ENCODE measurements at regions not wholly inside any gene's neighbourhood (a gene's known extent, or its start where the extent isn't known, plus 50 kb on each side); places are given as distances from the start of the nearest gene placed in this dataset.

DNA sequence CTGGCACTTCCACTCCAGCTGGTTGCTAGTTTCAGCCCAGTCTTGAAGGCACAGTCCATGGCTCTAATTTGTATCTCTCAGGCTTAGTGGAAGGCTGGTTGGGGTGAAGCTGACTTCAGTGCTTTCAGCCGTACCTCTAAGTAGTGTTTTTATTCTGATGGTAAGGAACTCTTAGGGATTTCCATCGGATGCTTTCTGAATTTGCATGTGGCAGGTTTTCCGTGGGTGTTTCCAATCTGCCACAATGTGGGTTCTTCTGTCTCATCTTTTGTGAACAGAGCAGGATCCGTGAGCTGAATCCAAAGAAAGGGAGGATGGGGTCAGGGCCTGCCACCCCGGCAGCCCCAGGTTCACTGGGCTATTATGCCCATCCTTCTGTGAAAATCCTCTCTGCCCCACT, 607.9 kb upstream of the MKI67 start:
- H3F3A ChIP-seq (ENCODE audit: insufficient read depth, low read length): no peaks in the 10 kb centered on the region
- no peaks in the 10 kb centered on the region for H3K79me2 ChIP-seq (ENCODE audit: insufficient read depth, low read length)
- H3K9ac ChIP-seq (ENCODE audit: low read length): no peak overlapping the region
- no peaks in the 10 kb centered on the region for H3K9me2 ChIP-seq (ENCODE audit: low read depth, low read length)
- H3K4me1 ChIP-seq (ENCODE audit: insufficient read depth, low read length, severe bottlenecking): no peaks in the 10 kb centered on the region
- H3K4me3 ChIP-seq (ENCODE audit: low read depth, low read length, poor library complexity, severe bottlenecking): no peak overlapping the region
- no peaks in the 10 kb centered on the region for H3K9me3 ChIP-seq (ENCODE audit: low read length)
- H3K27me3 ChIP-seq (ENCODE audit: insufficient read depth, low read length): no peaks in the 10 kb centered on the region
- no peak overlapping the region for H3K4me2 ChIP-seq (ENCODE audit: low read length)
- H2AFZ ChIP-seq (ENCODE audit: low read length): no peak overlapping the region
- H3K36me3 ChIP-seq (ENCODE audit: insufficient read depth, low read length): no peaks in the 10 kb centered on the region
- H4K20me1 ChIP-seq (ENCODE audit: insufficient read depth, low read length): no peaks in the 10 kb centered on the region
- no peak for TF ChIP-seq EZH2 (IDR thresholded peaks at IDR 0.05; ENCODE audit: borderline replicate concordance, low read length)
- TF ChIP-seq, protein P1, sequence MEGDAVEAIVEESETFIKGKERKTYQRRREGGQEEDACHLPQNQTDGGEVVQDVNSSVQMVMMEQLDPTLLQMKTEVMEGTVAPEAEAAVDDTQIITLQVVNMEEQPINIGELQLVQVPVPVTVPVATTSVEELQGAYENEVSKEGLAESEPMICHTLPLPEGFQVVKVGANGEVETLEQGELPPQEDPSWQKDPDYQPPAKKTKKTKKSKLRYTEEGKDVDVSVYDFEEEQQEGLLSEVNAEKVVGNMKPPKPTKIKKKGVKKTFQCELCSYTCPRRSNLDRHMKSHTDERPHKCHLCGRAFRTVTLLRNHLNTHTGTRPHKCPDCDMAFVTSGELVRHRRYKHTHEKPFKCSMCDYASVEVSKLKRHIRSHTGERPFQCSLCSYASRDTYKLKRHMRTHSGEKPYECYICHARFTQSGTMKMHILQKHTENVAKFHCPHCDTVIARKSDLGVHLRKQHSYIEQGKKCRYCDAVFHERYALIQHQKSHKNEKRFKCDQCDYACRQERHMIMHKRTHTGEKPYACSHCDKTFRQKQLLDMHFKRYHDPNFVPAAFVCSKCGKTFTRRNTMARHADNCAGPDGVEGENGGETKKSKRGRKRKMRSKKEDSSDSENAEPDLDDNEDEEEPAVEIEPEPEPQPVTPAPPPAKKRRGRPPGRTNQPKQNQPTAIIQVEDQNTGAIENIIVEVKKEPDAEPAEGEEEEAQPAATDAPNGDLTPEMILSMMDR (IDR thresholded peaks at IDR 0.05; ENCODE audit: low read length): no peak
- H3K27ac ChIP-seq (ENCODE audit: low read depth, low read length, poor library complexity, severe bottlenecking): no peak overlapping the region

DNA sequence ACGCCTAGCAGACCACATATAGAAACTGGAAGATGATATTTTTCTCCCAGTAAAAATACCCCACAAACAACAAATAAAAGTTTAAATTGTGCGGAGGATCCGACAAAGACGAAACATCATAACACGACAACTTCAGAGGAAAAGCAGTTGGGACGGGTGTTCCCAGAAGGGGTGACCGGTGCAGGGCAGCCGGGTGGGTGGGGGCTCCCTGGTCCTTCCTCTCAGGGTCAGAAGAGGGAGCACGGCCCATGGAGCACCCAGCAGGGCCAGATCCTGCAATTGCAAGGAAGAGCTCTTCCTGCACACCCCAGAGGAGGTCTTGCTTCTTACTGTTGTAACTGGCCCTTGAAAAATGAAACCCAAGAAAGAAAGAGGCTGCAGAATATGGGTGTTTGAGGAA, 608.5 kb upstream of the MKI67 start:
- Histone ChIP-seq H3K4me2 (ENCODE audit: low read length) (no peak overlapping the region), H3K36me3 (ENCODE audit: insufficient read depth, low read length) (no peaks in the 10 kb centered on the region), H2AFZ (ENCODE audit: low read length) (no peak overlapping the region), H3K27me3 (ENCODE audit: insufficient read depth, low read length) (no peaks in the 10 kb centered on the region), H3K9ac (ENCODE audit: low read length) (no peak overlapping the region), H3K9me3 (ENCODE audit: low read length) (no peaks in the 10 kb centered on the region), H3K79me2 (ENCODE audit: insufficient read depth, low read length) (no peaks in the 10 kb centered on the region), H3F3A (ENCODE audit: insufficient read depth, low read length) (no peaks in the 10 kb centered on the region), H3K4me3 (ENCODE audit: low read depth, low read length, poor library complexity, severe bottlenecking) (no peak overlapping the region), H4K20me1 (ENCODE audit: insufficient read depth, low read length) (no peaks in the 10 kb centered on the region), H3K27ac (ENCODE audit: low read depth, low read length, poor library complexity, severe bottlenecking) (no peak overlapping the region), H3K9me2 (ENCODE audit: low read depth, low read length) (no peaks in the 10 kb centered on the region), H3K4me1 (ENCODE audit: insufficient read depth, low read length, severe bottlenecking) (no peaks in the 10 kb centered on the region)
- TF ChIP-seq EZH2 (IDR thresholded peaks at IDR 0.05; ENCODE audit: borderline replicate concordance, low read length): no peak
- TF ChIP-seq, protein P1 (IDR thresholded peaks at IDR 0.05; ENCODE audit: low read length): no peak

DNA sequence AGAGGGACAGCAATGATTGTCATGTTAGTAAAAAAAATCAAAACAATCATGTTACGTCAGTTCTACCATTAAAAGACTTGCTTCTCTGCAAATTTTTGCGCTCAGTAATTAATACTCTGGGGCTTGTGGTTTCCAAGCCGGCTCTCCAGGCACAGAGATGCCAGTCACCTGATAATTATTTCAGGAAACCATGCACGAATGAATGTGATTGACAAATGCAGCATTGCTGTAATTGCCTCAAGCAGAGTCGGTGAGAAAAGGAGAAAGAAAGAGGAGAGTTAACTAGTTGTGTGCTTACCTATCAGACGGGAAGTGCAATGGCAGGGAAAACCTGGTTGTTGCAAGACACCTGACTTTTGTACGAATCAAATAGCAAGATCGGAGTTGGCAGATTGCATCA, 609.8 kb upstream of the MKI67 start:
- no peaks in the 10 kb centered on the region for H3K9me3 ChIP-seq (ENCODE audit: low read length)
- H3K4me3 ChIP-seq (ENCODE audit: low read depth, low read length, poor library complexity, severe bottlenecking): no peak overlapping the region
- H3K4me2 ChIP-seq (ENCODE audit: low read length): no peak overlapping the region
- H3K9me2 ChIP-seq (ENCODE audit: low read depth, low read length): no peaks in the 10 kb centered on the region
- no peaks in the 10 kb centered on the region for H3K36me3 ChIP-seq (ENCODE audit: insufficient read depth, low read length)
- no peaks in the 10 kb centered on the region for H3K79me2 ChIP-seq (ENCODE audit: insufficient read depth, low read length)
- H2AFZ ChIP-seq (ENCODE audit: low read length): no peak overlapping the region
- no peak for TF ChIP-seq EZH2 (IDR thresholded peaks at IDR 0.05; ENCODE audit: borderline replicate concordance, low read length)
- TF ChIP-seq, protein P1 (IDR thresholded peaks at IDR 0.05; ENCODE audit: low read length): no peak
- H3K9ac ChIP-seq (ENCODE audit: low read length): no peak overlapping the region
- no peaks in the 10 kb centered on the region for H3K27me3 ChIP-seq (ENCODE audit: insufficient read depth, low read length)
- no peak overlapping the region for H3K27ac ChIP-seq (ENCODE audit: low read depth, low read length, poor library complexity, severe bottlenecking)
- no peaks in the 10 kb centered on the region for H4K20me1 ChIP-seq (ENCODE audit: insufficient read depth, low read length)
- no peaks in the 10 kb centered on the region for H3K4me1 ChIP-seq (ENCODE audit: insufficient read depth, low read length, severe bottlenecking)
- H3F3A ChIP-seq (ENCODE audit: insufficient read depth, low read length): no peaks in the 10 kb centered on the region
